IPS-NIHi7 (cell line): ENCODE measurements at regions not wholly inside any gene's neighbourhood (a gene's known extent, or its start where the extent isn't known, plus 50 kb on each side); places are given as distances from the start of the nearest gene placed in this dataset.
A peak's percentile ranks its signal among the peaks of the same experiment; 100 is the strongest.

ENCODE experiments used
- DNase-seq: peaks from one replicate; pipeline ENCODE4 v3.0.0; 2012; ENCODE audit warnings: mixed read lengths; ENCODE audit errors: extremely low spot score

GRCh38 chr14:97443412-97443811 is 646.2 kb downstream of the VRK1 start:
- no peak for DNase-seq

GRCh38 chr14:97444248-97444647 is 647.1 kb downstream of the VRK1 start:
- no peak for DNase-seq

GRCh38 chr14:97445367-97445766 is 648.2 kb downstream of the VRK1 start:
- no peak for DNase-seq

- no peak for DNase-seq
Measured at GRCh38 chr14:97446087-97446486, 648.9 kb downstream of the VRK1 start.

DNA sequence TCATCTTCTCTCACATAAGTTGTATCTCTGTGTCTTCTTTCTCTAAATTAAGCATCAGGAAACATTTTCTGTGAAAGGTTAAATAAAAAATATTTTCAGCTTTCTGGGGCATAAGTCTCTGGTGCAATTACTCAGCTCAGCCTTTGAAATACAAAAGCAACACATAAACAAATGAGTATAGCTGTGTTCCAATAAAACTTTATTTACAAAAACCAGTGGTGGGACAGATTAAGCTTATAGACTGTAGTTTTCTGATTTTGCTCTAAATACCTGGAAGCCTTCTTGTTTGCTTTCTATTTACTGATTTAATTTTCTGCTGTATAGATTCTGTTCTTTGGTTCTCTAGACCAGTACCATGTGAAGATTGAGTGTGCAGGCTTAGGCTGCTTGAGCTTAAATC is 655.1 kb downstream of the VRK1 start:
- DNase-seq = no peak

DNA sequence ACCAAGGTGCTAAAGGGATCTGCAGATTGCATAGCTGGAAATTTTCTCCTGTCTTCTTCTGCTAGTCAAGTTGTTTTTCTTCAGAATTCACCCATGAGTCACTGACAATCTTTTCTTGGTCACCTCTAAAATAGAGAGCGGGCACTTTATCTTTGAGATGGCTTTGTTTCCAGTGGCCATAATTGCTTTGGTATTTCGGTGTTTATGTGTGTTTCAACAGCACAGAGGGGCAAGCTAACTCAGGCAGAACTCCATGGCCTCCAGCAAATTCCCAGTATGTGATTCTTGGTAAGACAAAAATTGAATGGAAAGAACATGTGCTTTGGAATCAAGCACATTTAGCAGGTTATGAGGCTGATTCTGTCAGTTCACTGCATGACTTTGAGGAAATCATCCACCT is 656.8 kb downstream of the VRK1 start:
- DNase-seq = no peak

DNA sequence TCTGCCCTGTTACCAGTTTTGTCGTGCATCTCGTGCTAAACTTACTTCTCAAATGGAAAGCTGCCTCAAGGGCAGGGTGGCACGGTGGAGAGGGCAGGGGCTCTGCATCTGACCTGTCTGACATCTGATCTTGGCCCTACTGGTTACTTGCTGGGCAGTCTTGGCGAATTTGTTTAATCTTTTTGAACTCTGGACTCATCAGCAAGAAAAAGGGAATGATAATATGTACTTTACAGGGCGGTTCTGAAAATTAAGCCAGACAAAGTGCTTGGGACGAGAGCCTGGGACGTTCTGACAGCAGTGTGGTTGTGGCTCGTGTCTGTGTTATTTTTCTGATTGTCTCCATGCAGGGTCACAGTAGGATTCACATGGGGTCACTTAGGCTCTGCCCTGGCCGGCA is 659.3 kb downstream of the VRK1 start:
- no peak for DNase-seq

GRCh38 chr14:97456958-97457357 is 659.8 kb downstream of the VRK1 start:
- DNase-seq = no peak

- DNase-seq = no peak
Measured at GRCh38 chr14:97457575-97458085, 660.4 kb downstream of the VRK1 start.

- DNase-seq = peak; percentile 31
Measured at GRCh38 chr14:97458255-97458654, 661.1 kb downstream of the VRK1 start.

DNA sequence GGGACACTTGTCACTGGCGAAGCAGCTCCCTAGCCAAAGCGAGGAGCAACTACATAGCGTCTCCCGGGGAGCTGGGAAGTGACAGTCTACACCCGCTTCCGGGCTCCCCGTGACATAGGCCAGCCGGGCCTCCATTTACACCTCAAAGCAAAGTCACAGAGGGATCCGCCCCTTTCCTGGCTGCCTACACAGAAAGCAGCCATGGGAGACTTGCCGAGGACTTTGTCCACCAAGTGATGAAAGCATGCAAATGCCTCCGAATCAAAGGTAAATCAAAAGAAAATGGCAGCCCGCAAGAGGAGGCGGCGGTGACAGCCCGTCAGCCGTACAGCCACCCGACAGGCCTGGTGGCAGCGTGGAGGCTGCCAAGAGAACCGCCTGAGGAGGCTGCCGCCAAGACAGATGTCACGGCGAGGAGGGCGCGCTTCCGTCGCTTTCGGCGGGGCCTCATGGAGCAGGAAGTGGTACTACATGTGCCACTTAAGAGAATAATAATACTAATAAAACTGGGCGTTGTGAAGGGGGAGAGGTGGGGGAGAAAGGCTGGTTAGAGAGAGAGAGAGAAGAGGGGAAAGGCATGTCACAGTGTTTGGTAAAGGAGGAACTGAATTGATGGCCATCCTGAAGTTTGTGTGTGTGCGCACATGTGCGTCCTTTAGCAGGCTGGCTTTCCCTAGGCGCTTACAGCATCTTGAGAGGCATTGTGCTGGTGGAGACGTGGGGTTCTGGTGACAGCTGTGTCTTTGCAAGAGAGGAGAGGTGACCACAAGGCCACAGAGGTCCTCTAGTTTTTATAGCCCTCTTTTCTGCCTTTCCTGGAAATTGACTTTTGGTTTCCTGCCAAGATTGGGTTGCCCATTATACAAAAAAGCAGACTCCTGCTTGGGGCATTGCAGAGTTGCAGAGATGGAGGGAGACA is 661.7 kb downstream of the VRK1 start:
- DNase-seq = peak; percentile 84

DNA sequence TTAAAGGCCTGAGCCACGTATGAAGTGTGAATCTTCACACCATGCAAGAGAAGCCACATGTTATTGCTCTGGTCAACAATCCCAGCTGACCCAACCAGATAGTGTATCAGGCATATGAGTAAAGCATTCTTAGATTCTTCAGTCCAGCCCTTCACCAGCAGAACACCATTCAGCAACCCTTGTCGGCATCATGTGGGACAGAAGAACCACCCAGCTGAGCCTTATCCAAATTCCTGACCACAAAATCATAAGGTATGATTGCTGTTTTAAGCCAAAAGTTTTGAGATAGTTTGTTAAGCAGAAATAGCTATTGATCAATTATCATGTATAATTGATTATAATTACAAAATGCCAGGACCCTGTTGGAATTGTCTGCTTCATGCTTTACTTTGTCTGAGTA is 664.9 kb downstream of the VRK1 start:
- no peak for DNase-seq

- no peak for DNase-seq
Measured at GRCh38 chr14:97468220-97468619, 671.0 kb downstream of the VRK1 start.

- DNase-seq = no peak
Measured at GRCh38 chr14:97477353-97477752, 680.2 kb downstream of the VRK1 start.

GRCh38 chr14:97485201-97485600 is 688.0 kb downstream of the VRK1 start:
- no peak for DNase-seq

GRCh38 chr14:97486601-97487120 is 689.5 kb downstream of the VRK1 start:
- no peak for DNase-seq

DNA sequence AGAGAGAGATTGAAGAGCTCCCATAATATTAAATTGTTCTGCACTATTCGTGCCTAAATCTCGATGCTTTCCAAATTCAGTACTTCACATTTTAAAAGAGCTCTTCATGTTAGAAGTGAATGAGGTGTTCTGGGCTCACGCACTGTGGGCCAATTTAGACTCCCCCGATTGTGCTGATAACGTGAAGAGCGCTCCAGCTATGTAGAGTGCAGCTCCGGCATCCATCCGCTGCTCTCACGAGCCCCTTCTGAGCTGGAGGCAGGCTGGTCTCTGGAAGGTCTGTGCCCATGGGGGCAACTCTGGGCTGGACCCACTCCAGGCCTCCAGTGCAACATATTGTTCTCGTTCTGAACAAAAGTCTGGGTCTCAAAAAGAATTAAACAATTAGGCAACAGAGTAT is 692.6 kb downstream of the VRK1 start:
- no peak for DNase-seq

DNA sequence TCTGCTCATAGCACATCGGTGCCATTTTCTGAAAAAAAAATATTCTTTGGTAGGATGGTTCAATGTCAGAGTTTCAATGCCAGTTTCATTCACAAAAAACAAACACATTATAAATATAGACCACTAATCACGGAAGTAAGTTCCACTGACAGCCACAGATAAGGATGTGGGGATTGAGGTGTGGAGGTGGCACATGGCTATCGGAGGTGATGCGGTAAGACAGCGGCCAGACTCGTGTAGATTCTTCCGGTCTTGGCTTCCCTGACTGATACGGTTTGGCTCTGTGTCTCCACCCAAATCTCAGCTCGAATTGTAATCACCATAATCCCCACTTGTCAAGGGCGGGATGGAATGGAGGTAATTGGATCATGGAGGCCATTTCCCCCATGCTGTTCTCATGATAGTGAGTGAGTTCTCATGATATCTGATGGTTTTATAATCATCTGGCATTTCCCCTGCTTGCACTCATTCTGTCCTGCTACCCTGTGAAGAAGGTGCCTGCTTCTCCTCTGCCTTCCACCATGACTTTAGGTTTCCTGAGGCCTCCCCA is 693.4 kb downstream of the VRK1 start:
- DNase-seq = no peak

- DNase-seq = no peak
Measured at GRCh38 chr14:97491697-97492096, 694.5 kb downstream of the VRK1 start.

GRCh38 chr14:97499790-97500481 is 702.8 kb downstream of the VRK1 start:
- no peak for DNase-seq

GRCh38 chr14:97506626-97507025 is 709.4 kb downstream of the VRK1 start:
- DNase-seq = no peak

DNA sequence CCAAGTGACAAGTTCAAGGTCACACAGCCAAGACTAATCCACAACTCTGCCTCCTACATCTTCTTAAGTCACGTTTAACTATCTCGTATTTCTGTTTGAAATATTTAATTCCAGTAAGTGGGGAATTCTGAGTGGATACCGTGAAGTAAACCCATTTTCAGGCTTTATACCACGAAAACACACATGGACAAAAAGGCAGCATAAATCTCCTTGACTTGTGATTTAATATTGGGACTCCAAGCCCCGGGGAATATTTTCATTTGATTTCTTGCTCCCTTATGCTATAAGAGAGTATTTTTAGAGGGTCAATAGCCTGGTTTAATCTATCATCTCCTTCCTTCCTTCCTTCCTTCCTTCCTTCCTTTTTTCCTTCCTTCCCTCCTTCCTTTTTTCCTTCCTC is 716.7 kb downstream of the VRK1 start:
- no peak for DNase-seq
